ENCODE measurements at regions not wholly inside any gene's neighbourhood (a gene's known extent, or its start where the extent isn't known, plus 50 kb on each side); places are given as distances from the start of the nearest gene placed in this dataset.

- TF ChIP-seq CTCF (conservative IDR thresholded peaks at IDR 0.05; ENCODE audit: low read depth, low read length) (no peak), EZH2phosphoT487 (IDR thresholded peaks at IDR 0.05; ENCODE audit: borderline replicate concordance, low read length) (no peak), EZH2 (IDR thresholded peaks at IDR 0.05; ENCODE audit: low read length, unreplicated experiment) (no peak)
Measured at GRCh38 chr9:25513509-25514033, 164.7 kb downstream of the TUSC1 start.

Measured in PC-3 (cell line).